ENCODE measurements at regions not wholly inside any gene's neighbourhood (a gene's known extent, or its start where the extent isn't known, plus 50 kb on each side); places are given as distances from the start of the nearest gene placed in this dataset.

DNA sequence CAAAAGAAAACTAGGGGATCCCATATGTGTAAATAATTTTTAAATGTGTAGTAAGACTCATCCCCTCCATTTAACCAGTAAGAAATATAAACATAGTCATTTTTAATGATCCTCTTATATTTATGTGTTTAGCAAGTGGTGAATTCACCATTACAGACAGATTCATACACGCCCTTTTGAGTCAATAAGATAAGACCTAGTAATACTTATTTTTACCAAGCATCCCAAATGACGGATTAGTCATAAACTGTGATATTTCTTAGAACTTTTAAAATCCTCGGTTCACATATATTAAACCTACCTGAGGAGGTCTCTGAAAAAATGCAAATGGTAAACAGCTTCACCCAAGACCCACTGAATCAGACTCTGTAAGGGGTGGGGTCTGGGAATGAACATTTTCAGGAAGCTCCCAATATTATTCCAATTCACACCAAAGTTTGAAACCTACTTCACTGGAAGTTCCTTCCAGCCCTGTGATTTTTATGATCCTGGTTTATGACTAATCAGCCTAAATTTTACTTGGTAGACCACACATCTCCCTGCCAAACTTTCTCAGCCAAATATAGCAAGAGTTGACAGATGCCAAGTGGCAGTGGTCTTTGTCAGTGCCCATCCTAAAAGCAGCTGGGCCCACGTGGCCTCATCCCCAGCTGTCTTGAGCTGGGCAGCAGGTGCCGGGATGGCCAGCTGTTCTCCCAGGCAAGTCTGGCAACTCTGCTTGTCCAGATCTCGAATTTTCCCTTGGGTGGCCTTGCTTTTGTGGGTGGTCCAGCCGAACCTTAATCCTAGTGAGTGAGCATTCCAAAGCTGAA, 559.0 kb upstream of the RGMB start:
- ATAC-seq: no peak
- Mint-ChIP-seq H3K27me3 (ENCODE audit: low read depth in 2 of 2) (no peaks in the 10 kb centered on the region), H3K27ac (no peak overlapping the region), H3K36me3 (no peaks in the 10 kb centered on the region), H3K4me1 (no peaks in the 10 kb centered on the region), H3K9me3 (peaks cover 4 to 8% of the 10 kb centered on the region in 2 donors), H3K4me3 (no peak overlapping the region)
- H3K9me3 ChIP-seq (ENCODE audit: control insufficient read depth, insufficient read depth, low read length): no peaks in the 10 kb centered on the region
- DNase-seq: no peak
- H3K27ac ChIP-seq (ENCODE audit: low read length): no peak overlapping the region
- no peaks in the 10 kb centered on the region for H3K4me1 ChIP-seq (ENCODE audit: control insufficient read depth, insufficient read depth, low read length)
- no peak overlapping the region for H3K4me3 ChIP-seq (ENCODE audit: low read length)
- no peaks in the 10 kb centered on the region for H3K36me3 ChIP-seq (ENCODE audit: control insufficient read depth, insufficient read depth, low read length)
- intact Hi-C loops (cut with micrococcal nuclease): no loop called here
- 71% methylated on average over 5 of the region's 7 CpGs for WGBS (ENCODE audit: insufficient coverage)
- TF ChIP-seq, protein P1, sequence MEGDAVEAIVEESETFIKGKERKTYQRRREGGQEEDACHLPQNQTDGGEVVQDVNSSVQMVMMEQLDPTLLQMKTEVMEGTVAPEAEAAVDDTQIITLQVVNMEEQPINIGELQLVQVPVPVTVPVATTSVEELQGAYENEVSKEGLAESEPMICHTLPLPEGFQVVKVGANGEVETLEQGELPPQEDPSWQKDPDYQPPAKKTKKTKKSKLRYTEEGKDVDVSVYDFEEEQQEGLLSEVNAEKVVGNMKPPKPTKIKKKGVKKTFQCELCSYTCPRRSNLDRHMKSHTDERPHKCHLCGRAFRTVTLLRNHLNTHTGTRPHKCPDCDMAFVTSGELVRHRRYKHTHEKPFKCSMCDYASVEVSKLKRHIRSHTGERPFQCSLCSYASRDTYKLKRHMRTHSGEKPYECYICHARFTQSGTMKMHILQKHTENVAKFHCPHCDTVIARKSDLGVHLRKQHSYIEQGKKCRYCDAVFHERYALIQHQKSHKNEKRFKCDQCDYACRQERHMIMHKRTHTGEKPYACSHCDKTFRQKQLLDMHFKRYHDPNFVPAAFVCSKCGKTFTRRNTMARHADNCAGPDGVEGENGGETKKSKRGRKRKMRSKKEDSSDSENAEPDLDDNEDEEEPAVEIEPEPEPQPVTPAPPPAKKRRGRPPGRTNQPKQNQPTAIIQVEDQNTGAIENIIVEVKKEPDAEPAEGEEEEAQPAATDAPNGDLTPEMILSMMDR (IDR thresholded peaks at IDR 0.05): no peak
- H3K27me3 ChIP-seq (ENCODE audit: control insufficient read depth, insufficient read depth, low read length): no peaks in the 10 kb centered on the region

DNA sequence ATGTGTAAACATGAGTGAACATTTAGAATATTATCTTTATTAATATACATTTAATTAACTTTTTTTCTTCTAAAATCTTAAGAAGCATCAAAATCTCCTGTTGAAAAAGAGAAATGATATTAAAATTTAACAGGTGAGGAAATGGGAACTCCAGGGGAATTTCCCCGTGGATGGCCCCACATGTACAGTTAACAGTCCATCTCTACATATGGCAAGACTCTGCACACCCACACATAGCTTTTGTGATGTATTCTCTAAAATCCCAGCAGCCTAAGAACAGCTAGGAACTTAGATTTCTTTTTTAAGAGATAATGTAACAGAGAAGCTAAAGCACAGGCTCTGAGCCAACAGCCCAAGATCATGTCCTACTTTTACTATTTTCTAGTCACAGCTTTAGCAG, 556.3 kb upstream of the RGMB start:
- no peaks in the 10 kb centered on the region for H3K36me3 ChIP-seq (ENCODE audit: control insufficient read depth, insufficient read depth, low read length)
- no peak overlapping the region for H3K4me3 ChIP-seq (ENCODE audit: low read length)
- intact Hi-C loops (cut with micrococcal nuclease): no loop called here
- no peak for DNase-seq
- no peaks in the 10 kb centered on the region for H3K27me3 ChIP-seq (ENCODE audit: control insufficient read depth, insufficient read depth, low read length)
- no peaks in the 10 kb centered on the region for H3K4me1 Mint-ChIP-seq
- H3K27ac Mint-ChIP-seq: no peak overlapping the region
- no peaks in the 10 kb centered on the region for H3K27me3 Mint-ChIP-seq (ENCODE audit: low read depth in 2 of 2)
- no peaks in the 10 kb centered on the region for H3K36me3 Mint-ChIP-seq
- peaks cover 3% of the 10 kb centered on the region for H3K9me3 ChIP-seq (ENCODE audit: control insufficient read depth, insufficient read depth, low read length)
- peaks cover 2 to 4% of the 10 kb centered on the region in 2 donors for H3K9me3 Mint-ChIP-seq
- TF ChIP-seq, protein P1 (IDR thresholded peaks at IDR 0.05): no peak
- no peak for ATAC-seq
- no peak overlapping the region for H3K4me3 Mint-ChIP-seq
- no peaks in the 10 kb centered on the region for H3K4me1 ChIP-seq (ENCODE audit: control insufficient read depth, insufficient read depth, low read length)
- no CpG with 5 or more reads among the region's 1 CpG for WGBS (ENCODE audit: insufficient coverage)
- H3K27ac ChIP-seq (ENCODE audit: low read length): no peak overlapping the region

DNA sequence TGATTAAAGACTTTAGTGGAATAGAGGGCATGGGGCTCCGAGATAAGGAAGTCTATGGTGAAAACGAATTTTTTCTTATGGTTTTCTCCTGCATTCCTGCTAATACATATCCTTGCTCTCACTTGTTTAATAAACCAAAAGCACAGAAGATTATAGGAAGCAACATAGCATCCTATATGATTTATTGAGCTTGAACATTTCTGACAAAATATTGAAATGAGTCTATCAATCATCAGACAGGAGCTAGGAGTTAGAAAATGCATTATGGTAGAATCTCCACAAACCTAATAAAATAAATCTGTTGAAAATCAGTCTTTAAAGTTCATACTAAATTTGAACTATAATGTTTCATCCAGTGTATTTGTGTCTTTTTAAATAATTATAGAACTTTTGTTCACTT, 554.6 kb upstream of the RGMB start:
- intact Hi-C loops (cut with micrococcal nuclease): no loop called here
- Histone ChIP-seq H3K9me3 (ENCODE audit: control insufficient read depth, insufficient read depth, low read length) (peaks cover 3% of the 10 kb centered on the region), H3K36me3 (ENCODE audit: control insufficient read depth, insufficient read depth, low read length) (no peaks in the 10 kb centered on the region), H3K27ac (ENCODE audit: low read length) (no peak overlapping the region), H3K4me3 (ENCODE audit: low read length) (no peak overlapping the region), H3K27me3 (ENCODE audit: control insufficient read depth, insufficient read depth, low read length) (no peaks in the 10 kb centered on the region), H3K4me1 (ENCODE audit: control insufficient read depth, insufficient read depth, low read length) (no peaks in the 10 kb centered on the region)
- Mint-ChIP-seq H3K4me1 (no peaks in the 10 kb centered on the region), H3K9me3 (peaks cover 4 to 6% of the 10 kb centered on the region in 2 donors), H3K27ac (no peak overlapping the region), H3K27me3 (ENCODE audit: low read depth in 2 of 2) (no peaks in the 10 kb centered on the region), H3K36me3 (peaks cover 8% of the 10 kb centered on the region), H3K4me3 (no peak overlapping the region)
- no peak for DNase-seq
- TF ChIP-seq, protein P1 (IDR thresholded peaks at IDR 0.05): no peak
- WGBS (ENCODE audit: insufficient coverage): 83% methylated on average over 1 of the region's 2 CpGs
- ATAC-seq: no peak

DNA sequence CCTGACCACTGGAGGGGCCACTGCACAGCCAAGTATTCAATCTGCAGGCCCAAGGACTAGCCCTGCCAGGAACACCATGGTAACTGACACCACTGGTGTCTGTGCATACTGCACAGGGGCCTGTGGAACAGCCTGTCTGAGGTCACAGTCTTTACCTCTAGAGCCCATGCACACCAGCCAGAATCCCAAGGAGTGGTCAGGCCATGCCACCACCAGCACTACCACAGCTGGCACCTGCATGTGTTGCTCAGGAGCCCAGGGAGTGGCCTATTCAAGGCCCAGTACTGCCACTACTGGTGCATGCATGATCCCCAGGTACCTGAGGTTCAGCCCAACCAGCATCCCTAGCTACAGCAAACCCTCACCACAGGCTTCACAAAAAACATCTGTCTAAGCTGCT, 546.0 kb upstream of the RGMB start:
- no peak for ATAC-seq
- TF ChIP-seq, protein P1 (IDR thresholded peaks at IDR 0.05): no peak
- Mint-ChIP-seq H3K4me3 (no peak overlapping the region), H3K36me3 (peaks cover 12% of the 10 kb centered on the region), H3K27me3 (ENCODE audit: low read depth in 2 of 2) (no peaks in the 10 kb centered on the region), H3K9me3 (peaks cover 17% of the 10 kb centered on the region in 2 donors), H3K27ac (no peak overlapping the region), H3K4me1 (no peaks in the 10 kb centered on the region)
- Histone ChIP-seq H3K36me3 (ENCODE audit: control insufficient read depth, insufficient read depth, low read length) (no peaks in the 10 kb centered on the region), H3K4me1 (ENCODE audit: control insufficient read depth, insufficient read depth, low read length) (no peaks in the 10 kb centered on the region), H3K27me3 (ENCODE audit: control insufficient read depth, insufficient read depth, low read length) (no peaks in the 10 kb centered on the region), H3K4me3 (ENCODE audit: low read length) (no peak overlapping the region), H3K27ac (ENCODE audit: low read length) (no peak overlapping the region), H3K9me3 (ENCODE audit: control insufficient read depth, insufficient read depth, low read length) (peaks cover 9% of the 10 kb centered on the region)
- no peak for DNase-seq
- intact Hi-C loops (cut with micrococcal nuclease): no loop called here
